GM21825 (cell line): ENCODE measurements at regions not wholly inside any gene's neighbourhood (a gene's known extent, or its start where the extent isn't known, plus 50 kb on each side); places are given as distances from the start of the nearest gene placed in this dataset.

ENCODE experiments used
- ATAC-seq: cut with Tn5 transposase; IDR thresholded peaks from one replicate; pipeline ENCODE4 v1.9.1; 2021; ENCODE audit warnings: mild to moderate bottlenecking, moderate library complexity; ENCODE audit not compliant: unreplicated experiment

DNA sequence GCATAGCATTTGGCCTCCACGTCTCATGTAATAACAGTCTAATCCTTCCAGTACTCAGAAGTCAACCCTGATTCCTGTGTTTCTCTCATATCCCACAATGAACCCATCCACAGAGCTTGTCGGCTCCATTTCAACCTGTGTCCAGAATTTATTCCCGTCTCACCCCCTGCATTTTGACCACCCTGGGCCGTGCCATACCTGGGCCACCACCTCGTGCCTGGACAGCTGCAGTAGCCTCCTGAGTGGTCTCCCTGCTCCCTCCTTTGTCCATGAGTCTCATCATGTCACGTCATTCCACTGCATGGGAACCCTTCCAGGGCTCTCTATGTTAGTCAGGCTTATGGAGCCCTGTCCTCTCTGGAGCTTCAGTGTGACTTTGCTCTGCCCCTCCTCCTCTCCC lies 670.6 kb downstream of the PTPRU start:
- no peak for ATAC-seq

DNA sequence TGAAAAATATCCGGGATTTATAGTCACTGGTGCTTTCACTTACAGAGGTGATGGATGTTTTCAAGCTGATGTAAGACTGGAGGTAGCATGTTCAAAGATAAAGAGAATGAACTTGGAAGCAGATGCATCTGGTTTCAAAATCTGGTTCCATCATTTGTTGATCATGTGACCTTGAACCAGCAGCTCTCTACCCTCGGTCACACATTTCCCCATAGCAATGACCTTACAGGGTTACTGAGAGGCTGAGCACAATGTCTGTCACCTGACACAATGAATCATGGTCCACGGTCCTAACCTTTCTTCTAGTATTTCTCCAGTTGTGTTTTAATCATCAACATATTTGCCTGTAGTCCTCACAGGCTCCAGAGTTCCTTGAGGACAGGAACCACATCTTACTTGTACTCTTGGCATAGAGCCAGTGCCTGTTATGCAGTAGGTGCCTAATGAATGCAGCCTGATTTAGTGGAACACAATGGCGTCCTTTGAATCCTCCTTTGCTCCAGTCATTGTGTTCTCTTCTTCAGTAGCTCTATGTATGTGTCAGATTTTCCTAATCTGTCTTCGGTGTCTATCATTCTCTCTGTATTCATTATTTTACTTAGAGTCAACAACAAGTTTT lies 667.3 kb downstream of the PTPRU start:
- ATAC-seq = no peak

DNA sequence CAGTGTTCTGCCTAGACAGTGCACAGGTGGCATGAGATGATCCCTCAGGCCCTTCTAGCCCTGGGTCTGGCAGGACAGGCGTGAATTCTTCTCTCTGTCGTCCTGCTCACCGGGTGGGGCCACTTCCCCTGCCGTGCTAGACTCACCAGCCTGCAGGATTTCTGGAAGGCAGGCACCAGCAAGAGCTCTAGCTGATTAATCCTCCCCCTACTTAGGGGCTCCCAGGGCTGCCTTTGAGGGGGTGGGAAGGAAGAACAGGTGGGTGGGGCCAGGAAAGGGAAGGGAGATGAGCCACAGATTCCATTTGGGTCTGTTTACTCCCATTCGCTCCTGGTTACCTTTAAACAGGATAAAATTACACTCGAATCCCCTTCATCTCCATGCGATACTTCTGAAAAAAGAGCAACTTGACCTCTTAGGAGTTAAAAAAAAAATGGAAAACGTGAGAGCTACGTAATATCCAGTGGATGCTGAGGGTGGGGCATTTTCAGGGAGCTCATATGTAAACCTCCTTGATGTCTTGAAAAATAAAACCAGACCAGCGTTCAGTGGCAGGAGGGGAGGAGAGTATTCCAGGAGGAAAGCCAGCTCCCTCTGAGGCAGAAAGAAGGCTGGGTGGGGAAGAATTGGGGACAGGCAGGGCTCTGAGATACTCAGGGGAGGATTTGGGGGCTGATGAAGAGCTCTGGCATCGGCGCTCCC lies 665.5 kb downstream of the PTPRU start:
- no peak for ATAC-seq

DNA sequence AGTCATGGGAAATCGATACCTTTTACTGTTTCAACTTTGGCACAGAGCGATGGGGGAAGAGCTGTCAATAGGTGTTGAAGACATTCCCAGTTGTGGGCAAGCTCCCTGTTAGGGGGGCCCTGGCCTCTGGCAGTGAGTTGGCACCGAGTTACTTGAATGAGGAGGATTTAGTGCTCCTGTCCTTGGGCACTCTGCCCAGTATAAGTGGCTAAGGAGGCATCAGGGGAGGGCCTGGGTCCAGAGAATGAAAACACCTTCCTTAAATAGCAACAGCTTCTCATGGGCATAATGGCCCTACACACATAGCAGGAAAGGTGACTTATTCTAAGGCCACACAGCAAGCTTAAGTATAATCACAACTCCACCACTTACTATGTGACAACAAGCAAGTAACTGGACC lies 664.4 kb downstream of the PTPRU start:
- no peak for ATAC-seq

DNA sequence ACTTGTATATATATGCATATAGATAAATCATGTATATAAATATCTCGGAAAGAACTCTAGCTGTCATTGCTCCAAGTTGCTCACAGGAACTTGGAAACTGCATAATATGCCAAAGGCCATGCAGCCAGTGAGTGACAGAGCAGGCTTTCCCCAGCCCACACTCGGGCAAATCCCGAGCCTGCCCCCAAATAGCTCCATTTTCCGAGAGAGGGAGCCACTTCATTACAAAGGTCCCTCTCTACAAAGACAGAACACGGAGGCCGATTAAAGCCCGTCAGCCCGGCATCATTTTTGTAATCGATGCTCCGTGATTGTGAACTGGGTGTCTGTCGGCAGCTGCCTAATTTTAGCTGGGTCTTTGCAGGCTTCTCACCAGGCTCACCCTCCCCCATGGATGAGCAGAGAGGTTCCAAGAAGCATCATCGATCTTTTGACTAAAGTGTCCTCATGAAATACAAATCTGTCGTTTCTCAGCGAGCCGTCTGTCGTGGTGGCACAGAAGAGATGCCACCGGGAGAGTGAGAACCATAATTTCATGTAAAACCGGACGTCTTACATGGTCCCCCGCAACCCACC lies 663.9 kb downstream of the PTPRU start:
- ATAC-seq = no peak

DNA sequence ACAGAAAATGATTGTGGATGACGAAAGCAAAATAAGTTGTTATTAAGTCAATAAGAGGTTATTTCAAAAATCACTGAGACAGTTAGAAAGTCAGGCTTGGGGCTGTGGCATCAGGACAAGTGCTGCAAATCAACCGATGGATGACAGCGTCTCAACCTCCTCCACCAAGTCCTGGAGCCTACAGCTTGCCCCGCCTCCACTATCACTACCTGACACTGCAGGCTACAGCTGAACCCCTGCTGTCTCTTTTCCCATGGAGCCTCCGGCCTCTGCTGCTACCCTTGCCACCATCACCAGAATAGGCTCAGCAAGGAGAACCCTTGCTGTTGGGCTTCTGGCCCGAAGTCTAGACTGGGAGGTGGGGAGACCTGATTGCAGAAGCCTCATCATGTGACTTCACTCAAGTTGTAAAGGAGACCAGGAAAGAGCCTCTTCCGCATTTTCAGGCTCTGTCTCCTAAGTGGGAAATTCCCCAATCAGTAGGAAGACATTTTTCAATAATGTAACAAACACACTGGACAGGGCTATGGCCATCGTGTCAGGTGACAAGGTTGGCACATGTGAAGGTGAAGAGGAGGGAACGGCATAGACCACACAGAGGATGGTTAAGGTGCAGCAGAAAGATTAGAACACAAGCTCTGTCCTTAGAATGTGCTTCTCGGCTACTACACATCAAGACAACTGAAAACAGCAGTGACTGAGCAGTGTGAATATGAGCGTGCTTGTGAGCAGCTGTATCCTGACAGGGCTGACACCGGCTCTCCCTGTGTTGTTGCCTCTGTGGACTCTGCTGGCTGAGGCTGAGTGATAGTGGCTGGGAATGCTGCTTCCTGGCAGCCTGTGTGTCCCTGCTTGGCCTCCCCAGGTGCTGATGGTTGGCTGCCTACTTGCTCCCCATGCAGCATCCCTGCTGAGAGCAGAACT lies 660.7 kb downstream of the PTPRU start:
- no peak for ATAC-seq

DNA sequence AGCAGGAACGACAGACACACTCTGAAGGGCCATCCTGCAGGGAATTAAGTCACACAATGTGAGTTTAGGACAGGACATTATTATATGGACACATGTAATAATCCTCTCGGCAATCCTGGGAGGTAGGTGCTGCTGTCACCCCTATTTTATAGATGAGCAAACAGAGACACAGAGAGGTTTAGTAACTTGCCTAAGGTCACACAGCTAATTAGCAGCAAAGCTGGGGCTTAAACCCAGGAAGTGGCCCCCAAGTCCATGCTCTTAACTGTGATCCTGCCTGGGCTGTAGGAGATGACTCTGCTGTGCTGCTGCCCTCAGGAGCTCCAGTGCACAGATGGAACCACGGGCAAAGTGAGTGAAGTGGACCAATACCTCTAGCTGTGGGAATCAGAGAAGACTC lies 660.0 kb downstream of the PTPRU start:
- no peak for ATAC-seq

DNA sequence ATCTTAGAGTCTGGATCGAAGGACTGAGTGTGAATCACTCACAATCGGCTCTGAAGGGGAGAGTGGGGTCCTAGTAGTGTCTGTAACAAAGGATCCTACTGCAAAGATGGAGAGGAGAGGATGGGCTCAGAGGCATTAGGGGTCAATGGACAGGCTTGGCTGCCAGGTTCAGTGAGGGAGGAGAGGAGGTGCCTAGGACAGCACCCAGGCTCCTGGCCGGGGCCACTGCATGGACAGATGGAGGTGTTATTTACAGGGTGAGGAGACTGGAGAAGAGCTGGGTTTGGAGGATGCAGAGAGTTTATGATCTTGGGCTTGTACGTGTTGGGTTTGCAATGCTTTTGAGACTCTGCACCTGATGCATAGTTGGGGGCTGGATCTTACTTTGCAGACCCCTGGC lies 658.9 kb downstream of the PTPRU start:
- no peak for ATAC-seq

DNA sequence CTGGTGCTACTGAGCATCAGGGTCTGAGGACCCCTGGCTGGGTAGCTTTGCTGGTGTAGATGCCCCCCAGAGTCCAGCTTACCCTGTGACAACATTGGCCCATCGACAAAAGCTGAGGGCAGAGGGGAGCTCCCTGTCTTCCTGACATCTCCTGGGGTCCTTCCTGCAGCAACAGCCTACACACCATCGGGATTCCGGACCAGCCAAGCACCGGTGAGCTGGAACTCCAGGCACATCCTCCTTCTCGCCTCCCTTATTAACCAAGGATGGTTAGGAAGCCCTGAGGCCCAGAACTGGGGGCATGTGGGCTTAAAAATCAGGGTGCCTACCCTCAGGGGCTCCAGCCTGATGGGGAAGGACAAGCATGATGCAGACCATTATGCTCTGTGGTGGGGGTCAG lies 658.0 kb downstream of the PTPRU start:
- ATAC-seq = no peak

DNA sequence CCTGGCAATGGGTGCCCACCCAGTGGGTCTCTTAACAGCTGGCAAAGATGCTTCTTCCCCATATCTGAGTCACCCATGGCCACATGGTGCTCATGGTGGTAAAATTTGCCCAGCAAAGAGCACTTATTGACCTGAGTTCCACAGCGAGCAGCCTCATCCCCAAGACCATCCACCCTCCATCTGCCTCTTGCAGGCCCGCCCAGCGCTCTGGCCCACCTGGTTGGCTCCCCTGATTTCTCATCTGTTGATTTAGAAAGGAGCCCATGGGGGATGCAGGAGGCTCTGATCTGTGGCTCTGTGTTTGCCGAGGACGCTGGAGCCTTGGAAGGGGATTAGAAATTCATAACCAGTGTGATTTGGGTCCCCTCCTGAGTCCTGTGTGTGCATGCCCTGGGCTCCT lies 657.5 kb downstream of the PTPRU start:
- ATAC-seq = no peak

DNA sequence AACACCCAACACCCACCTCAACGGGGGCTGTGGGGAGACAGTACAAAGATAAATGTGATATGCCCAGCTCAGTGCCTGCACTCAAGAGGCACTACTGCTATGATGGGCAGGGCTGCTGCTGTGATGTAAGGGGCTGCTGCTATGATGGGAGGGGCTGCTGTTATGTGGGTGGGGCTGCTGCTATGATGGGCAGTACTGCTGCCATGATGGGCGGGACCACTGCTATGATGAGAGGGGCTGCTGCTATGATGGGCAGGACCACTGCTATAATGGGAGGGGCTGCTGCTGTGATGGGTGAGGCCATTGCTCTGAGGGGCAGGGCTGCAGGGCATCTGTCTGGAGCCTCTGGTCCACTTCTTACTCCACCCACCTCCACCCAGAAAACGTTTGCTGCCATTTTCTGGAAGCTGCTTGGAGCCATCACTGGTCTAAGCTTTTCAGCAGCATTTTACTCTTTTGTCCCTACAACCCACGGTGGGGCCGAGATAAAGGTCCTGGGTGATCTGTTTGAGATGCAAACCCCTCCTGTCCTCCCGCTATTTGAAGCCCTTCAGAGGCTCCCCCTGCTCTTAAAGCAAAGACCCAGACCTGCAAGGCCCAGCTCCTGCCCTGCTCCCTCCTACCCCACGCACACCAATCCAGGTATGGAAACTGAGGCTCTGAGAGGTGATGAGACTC lies 656.9 kb downstream of the PTPRU start:
- ATAC-seq = no peak

DNA sequence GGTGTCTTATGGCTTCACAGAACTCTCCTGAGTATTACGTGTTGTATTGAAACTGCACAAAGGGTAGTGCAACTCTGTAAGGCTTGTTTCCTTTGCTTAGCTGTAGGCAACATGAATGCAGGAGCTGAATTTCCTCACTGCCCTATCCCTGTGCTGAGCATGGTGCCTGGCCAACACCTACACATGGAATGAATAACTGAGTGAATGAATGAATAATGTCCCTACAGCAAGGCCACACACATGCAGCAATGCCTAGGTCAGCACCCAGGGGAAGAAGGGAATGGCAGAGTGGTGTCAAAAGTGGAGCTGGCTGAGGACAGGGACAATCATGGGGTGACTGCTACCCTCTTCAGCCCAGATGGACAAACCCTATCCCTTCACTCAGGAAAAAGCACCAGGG lies 655.9 kb downstream of the PTPRU start:
- ATAC-seq = no peak

DNA sequence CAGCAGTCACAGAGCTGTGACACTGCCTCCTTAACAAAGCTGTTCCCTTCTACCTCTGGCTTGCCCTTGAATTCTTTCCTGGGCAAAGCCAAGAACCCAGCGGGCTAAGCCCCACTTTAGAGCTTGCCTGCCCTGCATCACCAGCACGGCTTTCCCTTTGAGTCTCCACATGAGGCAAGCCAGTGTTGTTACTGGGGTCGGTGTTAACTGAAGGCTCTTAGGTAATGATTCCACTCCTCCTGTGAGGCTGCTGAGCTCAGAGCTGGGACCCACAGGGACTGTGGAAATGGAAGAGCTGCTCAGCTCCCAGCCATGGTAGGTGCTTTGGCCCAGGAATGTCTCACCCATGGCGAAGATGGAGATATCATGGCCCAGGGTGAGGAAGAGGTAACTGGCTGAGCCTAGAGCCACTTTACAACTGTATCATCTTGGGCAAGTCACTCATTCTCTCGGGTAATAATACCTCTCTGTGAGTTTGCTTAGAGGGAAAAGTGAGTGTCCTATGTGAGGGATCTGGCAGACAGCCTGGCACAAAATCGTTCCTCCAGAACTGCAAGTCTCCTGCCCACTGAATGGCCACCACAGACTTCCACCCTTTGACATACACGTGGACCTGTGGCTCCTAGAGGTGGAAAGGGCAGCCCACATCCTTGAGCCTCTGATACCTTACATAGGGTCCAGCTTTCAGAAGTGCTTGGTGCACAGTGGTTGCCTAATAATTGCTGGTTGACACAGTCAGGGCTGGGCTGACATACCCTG lies 654.1 kb downstream of the PTPRU start:
- ATAC-seq = no peak

DNA sequence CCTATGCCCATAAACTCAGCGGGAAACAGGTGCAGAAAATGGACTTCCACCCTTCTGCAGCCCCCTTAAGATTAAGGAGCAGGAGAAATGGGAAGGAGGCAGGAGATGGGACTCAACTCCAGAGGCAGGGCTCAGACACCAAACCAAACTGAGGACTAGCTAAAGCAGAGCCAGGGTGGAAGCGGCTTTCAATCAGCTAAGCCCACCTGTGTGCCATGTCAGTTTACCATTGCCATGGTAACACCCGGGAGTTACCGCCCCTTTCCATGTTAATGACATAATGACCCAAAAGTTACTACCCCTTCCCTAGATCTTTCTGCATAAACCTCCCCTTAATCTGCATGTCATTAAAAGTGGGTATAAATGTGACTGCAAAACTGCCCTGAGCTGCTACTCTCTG lies 653.5 kb downstream of the PTPRU start:
- no peak for ATAC-seq

DNA sequence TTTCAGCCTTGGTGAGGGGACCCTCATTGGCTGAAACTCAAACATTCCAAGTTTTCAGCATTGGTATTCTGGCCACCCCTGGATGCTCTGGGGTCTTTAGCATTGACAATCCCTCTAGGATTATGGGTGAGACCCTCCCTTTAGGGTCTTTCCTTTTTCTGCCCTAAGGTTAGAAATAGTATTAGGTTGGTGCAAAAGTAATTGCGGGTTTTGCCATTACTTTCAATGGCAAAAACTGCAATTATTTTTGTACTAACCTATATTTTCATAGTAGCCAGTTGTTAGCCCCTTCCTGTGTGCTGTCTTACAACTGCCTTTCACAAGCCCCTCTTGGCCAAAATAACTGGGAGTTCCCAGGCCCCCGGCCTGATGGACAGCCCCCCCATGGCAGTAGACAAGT lies 648.4 kb downstream of the PTPRU start:
- ATAC-seq = no peak

DNA sequence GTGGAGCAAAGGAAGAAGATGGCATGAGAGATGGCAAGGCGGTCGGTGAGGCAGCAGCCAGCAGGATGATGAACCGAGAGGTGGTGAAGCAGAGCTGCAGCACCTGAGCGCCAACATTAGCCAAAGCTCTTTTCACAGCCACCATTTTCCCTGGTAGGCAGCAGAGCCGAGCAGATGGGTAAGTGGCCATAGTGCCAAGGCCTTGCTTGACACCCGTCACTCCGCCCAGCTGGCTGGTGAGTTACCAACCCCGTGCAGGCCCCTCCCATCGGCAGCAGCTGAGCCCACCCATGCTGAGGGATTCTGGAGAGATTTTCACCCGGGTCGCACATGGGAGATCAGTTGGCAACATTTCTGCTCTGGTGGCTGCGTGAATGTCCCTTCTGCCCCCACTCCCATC lies 647.7 kb downstream of the PTPRU start:
- ATAC-seq = no peak

DNA sequence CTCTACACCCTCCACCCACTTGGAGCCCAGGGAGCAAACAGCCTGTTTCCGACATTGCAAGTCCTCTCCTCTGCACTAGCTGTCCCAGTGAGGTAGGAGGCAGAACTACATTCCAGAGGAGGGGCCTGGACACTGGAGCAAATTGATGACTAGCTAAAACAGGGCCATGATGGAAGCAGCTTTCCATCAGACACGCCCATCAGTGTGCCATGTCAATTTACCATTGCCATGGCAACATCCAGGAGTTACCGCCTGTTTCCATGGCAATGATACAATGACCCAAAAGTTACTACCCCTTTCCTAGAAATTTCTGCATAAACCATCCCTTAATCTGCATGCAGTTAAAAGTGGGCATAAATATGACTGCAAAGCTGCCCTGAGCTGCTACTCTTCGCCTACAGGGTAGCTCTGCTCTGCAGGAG lies 647.1 kb downstream of the PTPRU start:
- no peak for ATAC-seq

DNA sequence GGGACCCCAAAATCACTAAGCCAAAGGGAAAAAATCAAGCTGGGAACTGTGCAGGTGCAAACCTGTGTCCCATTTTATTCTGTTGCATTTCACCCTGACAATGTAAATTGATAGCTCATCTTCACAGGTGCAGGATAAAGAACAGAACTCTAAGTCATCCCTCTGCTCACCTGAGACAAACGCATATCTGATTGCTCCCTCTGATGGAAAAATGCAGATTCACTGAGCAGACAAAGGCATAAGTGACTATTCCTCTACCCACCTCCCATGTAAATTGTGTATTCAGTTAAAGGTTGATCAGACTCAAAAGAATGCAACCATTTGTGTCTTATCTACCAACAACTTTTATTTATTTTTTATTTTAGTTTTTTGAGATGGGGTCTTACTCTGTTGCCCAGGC lies 644.2 kb downstream of the PTPRU start:
- ATAC-seq = no peak

DNA sequence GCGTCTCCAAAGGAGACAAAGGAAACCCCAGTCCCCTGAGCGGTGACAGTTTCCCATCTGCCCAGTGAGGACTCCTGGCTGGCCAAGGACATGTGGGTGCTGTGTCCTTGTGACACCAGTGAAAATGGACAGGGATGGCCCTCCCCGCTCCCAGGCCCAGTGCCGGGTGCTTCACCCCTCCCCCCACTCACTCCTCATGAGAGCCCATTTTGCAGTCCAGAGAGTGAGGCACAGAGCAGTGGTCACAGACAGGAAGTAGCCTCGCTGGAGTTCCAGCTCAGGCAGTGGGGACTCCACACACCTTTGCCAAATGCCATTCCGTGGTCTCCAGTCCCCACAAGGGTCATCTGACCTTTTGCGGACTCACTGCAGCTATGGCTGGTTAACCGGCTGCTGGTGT lies 642.9 kb downstream of the PTPRU start:
- ATAC-seq = no peak

DNA sequence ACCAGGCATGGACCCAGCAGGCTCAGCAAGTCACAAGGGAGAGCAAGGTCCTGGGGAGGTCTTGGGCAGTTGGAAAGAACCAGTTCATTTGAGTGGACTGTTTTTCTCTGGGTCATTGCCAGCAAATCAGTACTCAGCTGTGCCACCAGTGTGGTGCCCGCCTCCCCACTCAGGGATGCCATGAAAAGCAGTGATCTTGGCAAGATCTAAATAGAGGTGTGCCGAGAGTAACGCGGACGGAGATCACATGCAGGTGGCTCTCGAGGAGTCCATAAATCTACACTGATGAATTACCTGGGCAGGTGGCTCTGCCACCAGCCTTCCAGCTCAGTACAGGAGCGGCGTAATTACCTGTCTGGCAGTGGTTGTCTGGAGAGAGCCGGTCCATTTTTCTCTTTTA lies 642.2 kb downstream of the PTPRU start:
- no peak for ATAC-seq
